ENCODE measurements at regions not wholly inside any gene's neighbourhood (a gene's known extent, or its start where the extent isn't known, plus 50 kb on each side); places are given as distances from the start of the nearest gene placed in this dataset.

DNA sequence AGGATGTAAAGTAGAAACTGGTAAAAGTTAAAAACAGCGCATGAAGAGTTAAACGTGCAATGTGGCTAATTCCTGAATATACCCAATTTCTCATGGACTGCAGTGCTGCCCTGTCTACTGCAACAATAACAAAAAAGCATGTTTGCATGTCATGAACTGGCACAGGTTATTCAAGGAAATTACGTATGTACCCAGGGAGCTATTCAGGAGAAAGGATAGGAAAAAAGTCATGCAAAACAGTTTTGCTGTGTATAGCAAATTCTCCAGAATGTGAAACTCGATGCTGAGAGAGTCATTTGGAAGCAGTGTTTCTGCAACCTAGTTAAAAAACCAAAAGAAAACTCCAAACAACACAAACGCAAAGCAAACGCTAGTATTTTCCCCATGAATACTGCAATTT, 381.5 kb upstream of the PRKX start:
- CTCF ChIA-PET: no interaction called here
- DNase-seq (ENCODE audit: low spot score): no peak
- POLR2A ChIA-PET (ENCODE audit: low non-redundant PET): no interaction called here
- no peak overlapping the region for H3K27ac ChIP-seq
- no peak for TF ChIP-seq CTCF (conservative IDR thresholded peaks at IDR 0.05; ENCODE audit: low read depth)

GRCh38 chrX:4091046-4091760, 377.8 kb upstream of the PRKX start:
- no peak for TF ChIP-seq CTCF (conservative IDR thresholded peaks at IDR 0.05; ENCODE audit: low read depth)
- peak; percentile 6 for DNase-seq (ENCODE audit: low spot score)
- CTCF ChIA-PET: no interaction called here
- POLR2A ChIA-PET (ENCODE audit: low non-redundant PET): no interaction called here
- no peak overlapping the region for H3K27ac ChIP-seq

- ChIA-PET POLR2A (ENCODE audit: low non-redundant PET) (no interaction called here), CTCF (no interaction called here)
- no peak for TF ChIP-seq CTCF (conservative IDR thresholded peaks at IDR 0.05; ENCODE audit: low read depth)
- H3K27ac ChIP-seq: no peak overlapping the region
- no peak for DNase-seq (ENCODE audit: low spot score)
Observed at GRCh38 chrX:4059893-4060292, 346.4 kb upstream of the PRKX start.

- ChIA-PET CTCF (no interaction called here), POLR2A (ENCODE audit: low non-redundant PET) (no interaction called here)
- H3K27ac ChIP-seq: no peak overlapping the region
- no peak for TF ChIP-seq CTCF (conservative IDR thresholded peaks at IDR 0.05; ENCODE audit: low read depth)
- no peak for DNase-seq (ENCODE audit: low spot score)
Observed at GRCh38 chrX:4043951-4044350, 330.5 kb upstream of the PRKX start.

DNA sequence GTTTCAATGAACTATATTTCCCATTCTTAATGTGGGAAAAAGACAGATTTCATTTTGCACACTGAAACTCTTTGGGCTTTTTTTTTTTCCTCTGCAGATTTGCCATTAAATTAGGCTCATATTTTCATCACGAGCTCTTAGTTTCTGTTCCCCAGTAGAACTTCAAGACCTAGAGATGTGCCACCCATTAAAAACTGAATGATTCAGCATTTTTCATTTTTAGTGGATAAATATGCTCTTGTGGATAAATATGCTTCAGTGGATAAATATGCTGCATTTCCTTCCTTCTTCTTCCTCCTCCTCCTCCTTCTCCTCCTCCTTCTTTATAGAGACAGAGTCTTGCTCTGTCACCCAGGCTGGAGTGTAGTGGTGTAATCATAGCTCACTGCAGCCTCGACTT, 322.4 kb upstream of the PRKX start:
- TF ChIP-seq CTCF (conservative IDR thresholded peaks at IDR 0.05; ENCODE audit: low read depth): no peak
- CTCF ChIA-PET: no interaction called here
- no peak for DNase-seq (ENCODE audit: low spot score)
- POLR2A ChIA-PET (ENCODE audit: low non-redundant PET): no interaction called here
- no peak overlapping the region for H3K27ac ChIP-seq

DNA sequence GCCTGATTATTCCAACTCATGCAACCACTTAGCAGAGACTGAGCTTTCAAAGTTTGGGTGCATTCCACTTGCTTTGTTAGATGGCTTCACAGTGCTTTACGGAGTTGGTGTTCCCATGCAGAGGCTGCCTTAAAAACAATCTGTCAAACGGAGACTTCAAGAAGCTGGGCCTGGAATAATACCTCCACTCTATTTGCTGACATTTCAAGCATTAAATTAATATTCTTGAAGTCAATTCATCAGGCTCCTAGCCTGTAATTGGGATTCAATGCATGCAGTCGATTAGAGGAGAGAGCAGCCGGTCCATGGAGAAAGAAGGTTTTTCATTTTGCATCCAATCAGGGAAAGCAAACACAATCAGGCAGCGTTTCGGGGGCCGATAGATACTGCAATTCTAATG, 314.7 kb upstream of the PRKX start:
- CTCF ChIA-PET: no interaction called here
- POLR2A ChIA-PET (ENCODE audit: low non-redundant PET): no interaction called here
- no peak for TF ChIP-seq CTCF (conservative IDR thresholded peaks at IDR 0.05; ENCODE audit: low read depth)

DNA sequence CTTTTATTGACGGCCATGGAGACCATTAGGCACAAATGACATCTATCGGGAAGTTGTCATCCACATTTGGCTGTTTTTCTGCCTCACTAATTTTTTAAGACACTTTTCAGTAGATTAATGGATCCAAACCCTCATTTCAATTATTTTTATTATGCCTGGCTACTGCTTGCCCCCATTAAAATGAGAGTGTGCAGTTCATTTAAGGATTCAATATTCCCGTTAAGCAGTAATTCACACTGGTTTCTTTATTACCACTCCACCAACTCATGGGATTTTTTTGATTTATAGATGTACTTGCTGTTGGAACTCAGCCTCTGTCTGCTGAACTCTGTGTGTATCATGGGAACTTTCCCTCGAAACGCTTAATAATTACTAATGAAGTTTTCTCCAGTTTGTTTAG, 291.8 kb upstream of the PRKX start:
- ChIA-PET CTCF (no interaction called here), POLR2A (ENCODE audit: low non-redundant PET) (no interaction called here)
- TF ChIP-seq CTCF (conservative IDR thresholded peaks at IDR 0.05; ENCODE audit: low read depth): no peak
- DNase-seq (ENCODE audit: low spot score): no peak
- H3K27ac ChIP-seq: no peak overlapping the region

More for the DNA sequence above, 314.7 kb upstream of the PRKX start:
- DNase-seq (ENCODE audit: low spot score): no peak
- no peak overlapping the region for H3K27ac ChIP-seq
